ENCODE measurements at regions not wholly inside any gene's neighbourhood (a gene's known extent, or its start where the extent isn't known, plus 50 kb on each side); places are given as distances from the start of the nearest gene placed in this dataset.

DNA sequence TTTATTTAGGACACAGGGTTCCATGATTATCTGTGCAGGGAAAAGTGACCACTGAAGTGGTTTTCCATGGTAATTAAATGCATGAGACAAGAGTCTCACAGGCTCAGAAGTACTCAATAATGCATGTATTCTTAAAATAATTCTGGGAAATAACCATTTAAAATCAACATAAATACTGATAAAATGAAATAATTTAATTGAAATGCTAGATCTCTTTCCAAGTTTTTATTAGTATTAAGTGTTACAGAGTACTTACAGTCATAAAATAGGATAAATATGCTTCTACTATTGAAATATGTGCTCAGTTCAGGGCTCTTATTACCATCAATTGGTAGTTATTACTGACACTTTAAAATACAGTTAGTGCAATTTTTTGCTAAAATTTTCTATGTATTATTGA lies 916.0 kb upstream of the GJE1 start:
- no peak overlapping the region for H3K27ac Mint-ChIP-seq (ENCODE audit: unreplicated experiment)
- H3K36me3 Mint-ChIP-seq (ENCODE audit: unreplicated experiment), result peaks cover 4% of the 10 kb centered on the region
- no peaks in the 10 kb centered on the region for H3K4me1 Mint-ChIP-seq (ENCODE audit: low read depth, unreplicated experiment)
- no peaks in the 10 kb centered on the region for H3K27me3 Mint-ChIP-seq (ENCODE audit: unreplicated experiment)
- DNase-seq, result no peak
- no peak overlapping the region for H3K4me3 Mint-ChIP-seq (ENCODE audit: unreplicated experiment)
- H3K9me3 Mint-ChIP-seq (ENCODE audit: unreplicated experiment), result no peaks in the 10 kb centered on the region
- TF ChIP-seq, protein P1, sequence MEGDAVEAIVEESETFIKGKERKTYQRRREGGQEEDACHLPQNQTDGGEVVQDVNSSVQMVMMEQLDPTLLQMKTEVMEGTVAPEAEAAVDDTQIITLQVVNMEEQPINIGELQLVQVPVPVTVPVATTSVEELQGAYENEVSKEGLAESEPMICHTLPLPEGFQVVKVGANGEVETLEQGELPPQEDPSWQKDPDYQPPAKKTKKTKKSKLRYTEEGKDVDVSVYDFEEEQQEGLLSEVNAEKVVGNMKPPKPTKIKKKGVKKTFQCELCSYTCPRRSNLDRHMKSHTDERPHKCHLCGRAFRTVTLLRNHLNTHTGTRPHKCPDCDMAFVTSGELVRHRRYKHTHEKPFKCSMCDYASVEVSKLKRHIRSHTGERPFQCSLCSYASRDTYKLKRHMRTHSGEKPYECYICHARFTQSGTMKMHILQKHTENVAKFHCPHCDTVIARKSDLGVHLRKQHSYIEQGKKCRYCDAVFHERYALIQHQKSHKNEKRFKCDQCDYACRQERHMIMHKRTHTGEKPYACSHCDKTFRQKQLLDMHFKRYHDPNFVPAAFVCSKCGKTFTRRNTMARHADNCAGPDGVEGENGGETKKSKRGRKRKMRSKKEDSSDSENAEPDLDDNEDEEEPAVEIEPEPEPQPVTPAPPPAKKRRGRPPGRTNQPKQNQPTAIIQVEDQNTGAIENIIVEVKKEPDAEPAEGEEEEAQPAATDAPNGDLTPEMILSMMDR (IDR thresholded peaks at IDR 0.05; ENCODE audit: partially characterized antibody, unreplicated experiment), result no peak

- H3K9me3 Mint-ChIP-seq (ENCODE audit: unreplicated experiment), result no peaks in the 10 kb centered on the region
- no peaks in the 10 kb centered on the region for H3K4me1 Mint-ChIP-seq (ENCODE audit: low read depth, unreplicated experiment)
- H3K4me3 Mint-ChIP-seq (ENCODE audit: unreplicated experiment), result no peak overlapping the region
- TF ChIP-seq, protein P1 (IDR thresholded peaks at IDR 0.05; ENCODE audit: partially characterized antibody, unreplicated experiment), result no peak
- no peaks in the 10 kb centered on the region for H3K27me3 Mint-ChIP-seq (ENCODE audit: unreplicated experiment)
- DNase-seq, result no peak
- no peak overlapping the region for H3K27ac Mint-ChIP-seq (ENCODE audit: unreplicated experiment)
- H3K36me3 Mint-ChIP-seq (ENCODE audit: unreplicated experiment), result peaks cover 2% of the 10 kb centered on the region
Measured at GRCh38 chr6:141212296-141212695, 920.4 kb upstream of the GJE1 start.

- no peaks in the 10 kb centered on the region for H3K9me3 Mint-ChIP-seq (ENCODE audit: unreplicated experiment)
- H3K4me3 Mint-ChIP-seq (ENCODE audit: unreplicated experiment), result no peak overlapping the region
- DNase-seq, result no peak
- H3K27me3 Mint-ChIP-seq (ENCODE audit: unreplicated experiment), result no peaks in the 10 kb centered on the region
- no peaks in the 10 kb centered on the region for H3K4me1 Mint-ChIP-seq (ENCODE audit: low read depth, unreplicated experiment)
- TF ChIP-seq, protein P1 (IDR thresholded peaks at IDR 0.05; ENCODE audit: partially characterized antibody, unreplicated experiment), result no peak
- H3K36me3 Mint-ChIP-seq (ENCODE audit: unreplicated experiment), result no peaks in the 10 kb centered on the region
- no peak overlapping the region for H3K27ac Mint-ChIP-seq (ENCODE audit: unreplicated experiment)
Measured at GRCh38 chr6:141211845-141212244, 920.9 kb upstream of the GJE1 start.

GRCh38 chr6:141210901-141211300 lies 921.8 kb upstream of the GJE1 start:
- TF ChIP-seq, protein P1 (IDR thresholded peaks at IDR 0.05; ENCODE audit: partially characterized antibody, unreplicated experiment), result no peak
- Mint-ChIP-seq H3K27me3 (ENCODE audit: unreplicated experiment) (no peaks in the 10 kb centered on the region), H3K36me3 (ENCODE audit: unreplicated experiment) (no peaks in the 10 kb centered on the region), H3K9me3 (ENCODE audit: unreplicated experiment) (no peaks in the 10 kb centered on the region), H3K27ac (ENCODE audit: unreplicated experiment) (no peak overlapping the region), H3K4me3 (ENCODE audit: unreplicated experiment) (no peak overlapping the region), H3K4me1 (ENCODE audit: low read depth, unreplicated experiment) (no peaks in the 10 kb centered on the region)
- no peak for DNase-seq

- Mint-ChIP-seq H3K4me3 (ENCODE audit: unreplicated experiment) (no peak overlapping the region), H3K27me3 (ENCODE audit: unreplicated experiment) (no peaks in the 10 kb centered on the region), H3K9me3 (ENCODE audit: unreplicated experiment) (peaks cover 1% of the 10 kb centered on the region), H3K4me1 (ENCODE audit: low read depth, unreplicated experiment) (no peaks in the 10 kb centered on the region), H3K36me3 (ENCODE audit: unreplicated experiment) (no peaks in the 10 kb centered on the region), H3K27ac (ENCODE audit: unreplicated experiment) (no peak overlapping the region)
- no peak for DNase-seq
- TF ChIP-seq, protein P1 (IDR thresholded peaks at IDR 0.05; ENCODE audit: partially characterized antibody, unreplicated experiment), result no peak
Measured at GRCh38 chr6:141209890-141210289, 922.8 kb upstream of the GJE1 start.

All from glutamatergic neuron (in vitro differentiated cells).